NT2/D1 (cell line): ENCODE measurements at regions not wholly inside any gene's neighbourhood (a gene's known extent, or its start where the extent isn't known, plus 50 kb on each side); places are given as distances from the start of the nearest gene placed in this dataset.

Source experiments
- SUZ12 ChIP-seq: IDR thresholded peaks from 2 replicates; pipeline ENCODE4 v1.6.1; 2011; ENCODE audit not compliant: insufficient read length, insufficient read depth; ENCODE audit errors: extremely low read depth
- YY1 ChIP-seq: IDR thresholded peaks from 2 replicates; pipeline ENCODE4 v1.6.1; 2011; ENCODE audit not compliant: insufficient read length, insufficient read depth
- ZNF274 ChIP-seq: IDR thresholded peaks from 2 replicates; pipeline ENCODE4 v1.6.1; 2011; ENCODE audit warnings: mild to moderate bottlenecking, low read depth, low read length

DNA sequence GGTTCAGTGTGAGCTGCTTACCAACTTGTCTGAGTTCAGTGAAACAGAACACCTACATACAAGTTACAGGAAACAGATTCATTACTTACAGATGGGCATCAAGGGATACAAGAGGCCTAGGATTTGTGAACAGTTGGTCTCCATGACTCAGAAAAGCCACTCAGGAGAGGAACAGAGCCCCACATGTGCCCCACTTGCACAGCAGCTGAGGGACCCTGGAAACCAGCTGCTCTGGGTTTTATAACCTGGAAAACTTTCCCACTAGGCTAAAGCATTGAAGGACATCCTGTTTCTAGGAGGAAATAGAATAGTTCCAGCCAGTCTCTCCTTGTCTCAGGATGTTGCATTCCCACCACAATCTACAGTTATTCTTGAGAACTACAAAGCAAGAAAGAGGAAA lies 530.0 kb downstream of the ZNF804A start:
- TF ChIP-seq YY1 (no peak), SUZ12 (no peak), ZNF274 (no peak)
